Trophoblast cell (in vitro differentiated cells and primary cell): ENCODE measurements at regions not wholly inside any gene's neighbourhood (a gene's known extent, or its start where the extent isn't known, plus 50 kb on each side); places are given as distances from the start of the nearest gene placed in this dataset.

ENCODE experiments used
- DNase-seq, 2 donors: peaks; one replicate each; pipeline ENCODE4 v3.0.0-alpha.2; 2016
- H2AFZ ChIP-seq: 2 replicates; pipeline ENCODE4 v1.6.1; 2013; ENCODE audit warnings: low read length, moderate library complexity, mild to moderate bottlenecking; ENCODE audit not compliant: insufficient read depth, poor library complexity
- H2AK5ac ChIP-seq: 2 replicates; pipeline ENCODE4 v1.6.1; 2013; ENCODE audit warnings: mild to moderate bottlenecking, low read length
- H2BK120ac ChIP-seq: 2 replicates; pipeline ENCODE4 v1.6.1; 2013; ENCODE audit warnings: low read length, mild to moderate bottlenecking, moderate library complexity; ENCODE audit not compliant: insufficient read depth, poor library complexity
- H2BK12ac ChIP-seq: 2 replicates; pipeline ENCODE4 v1.6.1; 2013; ENCODE audit warnings: mild to moderate bottlenecking, low read length, moderate library complexity
- H2BK5ac ChIP-seq: 2 replicates; pipeline ENCODE4 v1.6.1; 2013; ENCODE audit warnings: low read length, low read depth, moderate library complexity, mild to moderate bottlenecking; ENCODE audit not compliant: poor library complexity
- H3K14ac ChIP-seq: 2 replicates; pipeline ENCODE4 v1.6.1; 2013; ENCODE audit warnings: mild to moderate bottlenecking, low read length
- H3K18ac ChIP-seq: 2 replicates; pipeline ENCODE4 v1.6.1; 2013; ENCODE audit warnings: mild to moderate bottlenecking, low read length
- H3K23ac ChIP-seq: 2 replicates; pipeline ENCODE4 v1.6.1; 2013; ENCODE audit warnings: low read length
- H3K27ac ChIP-seq: 2 replicates; pipeline ENCODE4 v1.5.1; 2013; ENCODE audit warnings: low read depth, mild to moderate bottlenecking, inconsistent platforms, low read length, moderate library complexity
- H3K27me3 ChIP-seq: 2 replicates; pipeline ENCODE4 v1.6.1; 2013; ENCODE audit warnings: inconsistent platforms, mild to moderate bottlenecking, low read length, moderate library complexity; ENCODE audit not compliant: insufficient read depth
- H3K36me3 ChIP-seq, 2 experiments: 1 replicate in 1 of 2; 2 replicates in 1 of 2; pipeline ENCODE4 v1.6.1; 2013; ENCODE audit warnings: low read length in 2 of 2, mild to moderate bottlenecking in 2 of 2, moderate library complexity in 1 of 2; ENCODE audit not compliant: insufficient read depth in 2 of 2, control insufficient read depth in 1 of 2
- H3K4ac ChIP-seq: 2 replicates; pipeline ENCODE4 v1.6.1; 2013; ENCODE audit warnings: low read depth, mild to moderate bottlenecking, low read length, moderate library complexity
- H3K4me1 ChIP-seq, 2 experiments: 1 replicate in 1 of 2; 2 replicates in 1 of 2; pipeline ENCODE4 v1.6.1; 2013; ENCODE audit warnings: low read length in 2 of 2, mild to moderate bottlenecking in 2 of 2, moderate library complexity in 1 of 2; ENCODE audit not compliant: insufficient read depth in 2 of 2, control insufficient read depth in 1 of 2
- H3K4me2 ChIP-seq: 2 replicates; pipeline ENCODE4 v1.6.1; 2013; ENCODE audit warnings: inconsistent platforms, mild to moderate bottlenecking, low read length, moderate library complexity
- H3K4me3 ChIP-seq: 2 replicates; pipeline ENCODE4 v1.5.1; 2013; ENCODE audit warnings: mild to moderate bottlenecking, low read depth, low read length, inconsistent platforms
- H3K79me1 ChIP-seq: one replicate; pipeline ENCODE4 v1.6.1; 2013; ENCODE audit warnings: low read length
- H3K79me2 ChIP-seq: 2 replicates; pipeline ENCODE4 v1.6.1; 2013; ENCODE audit warnings: low read length, mild to moderate bottlenecking; ENCODE audit not compliant: control insufficient read depth, insufficient read depth, poor library complexity
- H3K9ac ChIP-seq: 2 replicates; pipeline ENCODE4 v1.6.1; 2013; ENCODE audit warnings: mild to moderate bottlenecking, low read length
- H3K9me3 ChIP-seq: 2 replicates; pipeline ENCODE4 v1.6.1; 2013; ENCODE audit warnings: low read depth, mild to moderate bottlenecking, control low read depth, inconsistent platforms, low read length; ENCODE audit not compliant: insufficient read depth
- H4K12ac ChIP-seq: 2 replicates; pipeline ENCODE4 v1.6.1; 2013; ENCODE audit warnings: low read depth, mild to moderate bottlenecking, low read length, moderate library complexity
- H4K8ac ChIP-seq: 2 replicates; pipeline ENCODE4 v1.6.1; 2013; ENCODE audit warnings: low read depth, mild to moderate bottlenecking, low read length, moderate library complexity
- H4K91ac ChIP-seq: one replicate; pipeline ENCODE4 v1.6.1; 2013; ENCODE audit warnings: low read depth, mild to moderate bottlenecking, low read length, moderate library complexity
- WGBS: extraction: QIAGEN DNeasy Blood & Tissue Kit; methylation state at CpG from one replicate; pipeline ENCODE4 v1.1.7; 2013; ENCODE audit warnings: missing lambda C conversion rate; ENCODE audit not compliant: insufficient read length, insufficient coverage; ENCODE audit errors: extremely low coverage; 5-methylcytosine and 5-hydroxymethylcytosine counted together

DNA sequence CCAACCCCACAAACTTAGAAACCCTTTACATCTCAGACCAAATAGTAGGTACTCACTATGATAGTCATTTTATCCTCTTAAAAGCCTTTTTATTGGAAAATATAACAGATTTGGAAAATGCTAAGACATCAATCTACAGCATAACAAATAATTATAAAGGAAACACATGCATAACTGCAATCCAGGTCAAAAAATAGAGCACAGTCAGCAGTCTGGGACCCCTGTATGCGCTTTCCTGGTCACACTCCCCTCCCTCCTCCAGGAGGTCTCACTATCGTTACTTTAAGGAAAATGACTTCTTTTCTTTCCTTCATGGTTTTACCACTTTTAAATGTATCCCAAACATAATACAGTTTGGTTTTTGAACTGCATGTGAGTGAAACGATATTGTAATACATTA lies 90.5 kb upstream of the CCDC150 start:
- H3K14ac ChIP-seq: no peak overlapping the region

GRCh38 chr2:196551014-196551413 lies 88.5 kb upstream of the CCDC150 start:
- Histone ChIP-seq H2BK12ac (no peak overlapping the region), H3K36me3 (no peaks in the 10 kb centered on the region), H3K27me3 (no peaks in the 10 kb centered on the region)

More for the DNA sequence above, 90.5 kb upstream of the CCDC150 start:
- Histone ChIP-seq H4K91ac (no peak overlapping the region), H3K27ac (no peak overlapping the region), H3K79me2 (no peaks in the 10 kb centered on the region), H3K36me3 (no peaks in the 10 kb centered on the region), H3K9ac (no peak overlapping the region), H2BK12ac (no peak overlapping the region), H2BK5ac (no peak overlapping the region), H3K9me3 (peaks cover 1% of the 10 kb centered on the region), H3K4me3 (no peak overlapping the region), H3K18ac (no peak overlapping the region), H3K4me1 (no peaks in the 10 kb centered on the region), H3K27me3 (no peaks in the 10 kb centered on the region), H4K12ac (no peak overlapping the region), H3K4me2 (no peak overlapping the region), H3K4ac (no peak overlapping the region), H4K8ac (no peak overlapping the region), H2AFZ (no peak overlapping the region), H2BK120ac (no peak overlapping the region), H3K79me1 (no peaks in the 10 kb centered on the region), H3K23ac (no peak overlapping the region), H2AK5ac (no peak overlapping the region)
- no CpG with 5 or more reads among the region's 3 CpGs for WGBS
- no peak for DNase-seq

DNA sequence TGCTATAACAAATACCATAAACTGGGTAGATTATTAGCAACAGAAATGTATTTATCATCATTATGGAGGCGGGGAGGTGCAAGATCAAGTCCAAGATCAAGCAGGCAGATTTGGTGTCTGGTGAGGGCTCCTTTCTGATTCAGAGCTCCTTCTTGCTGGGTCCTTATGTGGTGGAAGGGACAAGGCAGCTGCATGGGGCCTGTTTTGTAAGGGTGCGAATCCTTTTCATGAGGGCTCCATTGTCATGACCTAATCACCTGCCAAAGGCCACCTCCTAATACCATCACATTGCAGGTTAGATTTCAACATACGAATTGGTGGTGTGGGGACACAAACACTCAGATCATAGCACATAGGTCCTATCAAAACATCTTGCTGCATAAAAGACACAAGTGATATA lies 84.4 kb upstream of the CCDC150 start:
- H3K18ac ChIP-seq: no peak overlapping the region
- WGBS: no CpG with 5 or more reads among the region's 3 CpGs
- DNase-seq: no peak
- H3K14ac ChIP-seq: no peak overlapping the region
- H3K9ac ChIP-seq: no peak overlapping the region
- H3K79me2 ChIP-seq: no peaks in the 10 kb centered on the region
- no peaks in the 10 kb centered on the region for H3K9me3 ChIP-seq
- no peak overlapping the region for H3K27ac ChIP-seq
- no peaks in the 10 kb centered on the region for H3K79me1 ChIP-seq
- no peak overlapping the region for H2BK12ac ChIP-seq
- H2AK5ac ChIP-seq: no peak overlapping the region
- H2BK5ac ChIP-seq: no peak overlapping the region
- H3K36me3 ChIP-seq: no peaks in the 10 kb centered on the region
- no peaks in the 10 kb centered on the region for H3K4me1 ChIP-seq
- H3K4me2 ChIP-seq: no peak overlapping the region
- no peaks in the 10 kb centered on the region for H3K27me3 ChIP-seq
- H3K4ac ChIP-seq: no peak overlapping the region
- H3K23ac ChIP-seq: no peak overlapping the region
- no peak overlapping the region for H3K4me3 ChIP-seq
- H2AFZ ChIP-seq: no peak overlapping the region
- H2BK120ac ChIP-seq: no peak overlapping the region
- H4K12ac ChIP-seq: no peak overlapping the region
- no peak overlapping the region for H4K8ac ChIP-seq
- no peak overlapping the region for H4K91ac ChIP-seq

More at GRCh38 chr2:196551014-196551413, 88.5 kb upstream of the CCDC150 start:
- Histone ChIP-seq H3K27ac (no peak overlapping the region), H3K23ac (no peak overlapping the region), H3K79me1 (no peaks in the 10 kb centered on the region), H2BK120ac (no peak overlapping the region), H3K9ac (no peak overlapping the region), H3K9me3 (peaks cover 1% of the 10 kb centered on the region), H2BK5ac (no peak overlapping the region), H3K4me1 (no peaks in the 10 kb centered on the region), H4K12ac (no peak overlapping the region), H2AK5ac (no peak overlapping the region), H3K18ac (no peak overlapping the region), H3K79me2 (no peaks in the 10 kb centered on the region), H3K4ac (no peak overlapping the region), H3K14ac (no peak overlapping the region), H3K4me3 (no peak overlapping the region), H4K91ac (no peak overlapping the region), H4K8ac (no peak overlapping the region), H2AFZ (no peak overlapping the region), H3K4me2 (no peak overlapping the region)
- no peak for DNase-seq

- no peaks in the 10 kb centered on the region for H3K27me3 ChIP-seq
- no peak overlapping the region for H3K14ac ChIP-seq
- no peak overlapping the region for H3K9ac ChIP-seq
- no peak overlapping the region for H4K8ac ChIP-seq
- H3K4me1 ChIP-seq: no peaks in the 10 kb centered on the region
- H3K4me2 ChIP-seq: no peak overlapping the region
- H3K79me2 ChIP-seq: no peaks in the 10 kb centered on the region
- no peak overlapping the region for H4K91ac ChIP-seq
- no peak overlapping the region for H2BK120ac ChIP-seq
- no peak overlapping the region for H4K12ac ChIP-seq
- no peak overlapping the region for H2AK5ac ChIP-seq
- no CpG with 5 or more reads among the region's 1 CpG for WGBS
- no peaks in the 10 kb centered on the region for H3K79me1 ChIP-seq
- no peak overlapping the region for H2BK5ac ChIP-seq
- no peak overlapping the region for H2AFZ ChIP-seq
- no peak overlapping the region for H3K27ac ChIP-seq
- no peak for DNase-seq
- no peak overlapping the region for H3K4ac ChIP-seq
- H3K23ac ChIP-seq: no peak overlapping the region
- H3K9me3 ChIP-seq: no peaks in the 10 kb centered on the region
- no peak overlapping the region for H3K18ac ChIP-seq
- H3K4me3 ChIP-seq: no peak overlapping the region
- H3K36me3 ChIP-seq: no peaks in the 10 kb centered on the region
- no peak overlapping the region for H2BK12ac ChIP-seq
Observed at GRCh38 chr2:196555726-196556125, 83.8 kb upstream of the CCDC150 start.
